ENCODE measurements at regions not wholly inside any gene's neighbourhood (a gene's known extent, or its start where the extent isn't known, plus 50 kb on each side); places are given as distances from the start of the nearest gene placed in this dataset.
A peak's percentile ranks its signal among the peaks of the same experiment; 100 is the strongest.
"Not testable (repeated sequence)": the region's sequence is repeated elsewhere in the genome, so short reads cannot be mapped to it uniquely, and the experiment has no call there.

DNA sequence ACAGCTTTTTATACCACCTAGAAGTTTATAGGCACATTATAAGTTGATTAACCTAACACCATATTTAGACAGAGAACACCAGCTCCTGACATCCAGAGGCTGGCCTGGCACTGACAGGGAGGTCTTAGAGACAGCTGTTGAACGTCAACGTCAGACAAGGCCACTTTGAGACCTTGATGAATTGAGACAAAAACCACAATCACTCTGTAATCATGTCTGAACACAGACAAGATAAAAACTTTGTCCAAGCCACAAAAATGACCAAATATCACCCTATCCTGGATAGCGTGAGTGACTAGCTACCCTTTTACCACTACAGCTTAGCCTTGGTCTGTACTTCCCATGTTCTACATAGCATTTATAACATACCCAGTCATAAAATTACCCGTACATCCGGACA is 403.6 kb upstream of the CHRM3 start:
- DNase-seq, result no peak

DNA sequence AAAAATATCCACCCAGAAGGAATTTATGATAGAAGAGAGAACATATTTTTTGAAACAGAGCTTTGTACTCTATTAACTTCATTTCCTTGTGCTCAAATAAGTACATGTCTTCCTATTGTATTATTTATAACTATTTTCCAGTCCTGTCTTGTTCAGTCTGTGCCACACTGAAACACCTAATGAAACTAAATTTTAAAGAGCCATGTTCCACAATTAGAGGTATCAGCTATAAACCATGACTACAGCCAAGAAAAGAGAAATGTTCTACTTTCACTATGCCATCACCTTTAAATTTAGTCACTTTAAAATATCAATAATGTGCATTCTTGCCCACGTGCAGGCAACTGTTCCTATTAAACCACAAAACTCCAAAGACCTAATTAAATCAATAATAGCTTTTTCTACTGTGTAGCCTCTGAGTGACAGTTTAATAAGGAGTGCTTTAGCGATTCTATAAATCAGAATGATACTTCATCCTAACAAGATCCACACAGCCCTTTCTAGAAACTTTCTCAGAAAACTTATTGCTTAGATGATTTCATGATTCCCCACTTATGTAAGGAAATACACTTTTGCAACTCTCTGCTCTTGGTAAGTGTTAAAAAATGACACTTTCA is 404.9 kb upstream of the CHRM3 start:
- no peak for DNase-seq

DNA sequence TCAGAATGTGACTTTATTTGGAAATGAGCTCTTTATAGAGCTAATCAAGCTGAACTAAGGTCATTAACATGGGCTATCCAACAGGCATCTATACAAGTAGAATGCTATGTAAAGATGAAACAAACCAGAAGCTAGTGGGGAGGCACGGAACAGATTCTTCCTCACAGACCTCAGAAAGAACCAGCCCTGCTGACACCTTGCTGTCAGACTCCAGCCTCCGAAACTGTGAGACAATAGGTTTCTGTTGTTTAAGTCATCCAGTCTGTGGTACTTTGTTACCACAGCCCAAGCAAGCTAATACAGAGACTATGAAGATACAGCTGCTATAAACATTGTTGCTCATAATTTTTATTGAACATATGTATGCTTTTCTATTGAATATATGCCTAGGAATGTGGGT is 406.3 kb upstream of the CHRM3 start:
- DNase-seq, result no peak

DNA sequence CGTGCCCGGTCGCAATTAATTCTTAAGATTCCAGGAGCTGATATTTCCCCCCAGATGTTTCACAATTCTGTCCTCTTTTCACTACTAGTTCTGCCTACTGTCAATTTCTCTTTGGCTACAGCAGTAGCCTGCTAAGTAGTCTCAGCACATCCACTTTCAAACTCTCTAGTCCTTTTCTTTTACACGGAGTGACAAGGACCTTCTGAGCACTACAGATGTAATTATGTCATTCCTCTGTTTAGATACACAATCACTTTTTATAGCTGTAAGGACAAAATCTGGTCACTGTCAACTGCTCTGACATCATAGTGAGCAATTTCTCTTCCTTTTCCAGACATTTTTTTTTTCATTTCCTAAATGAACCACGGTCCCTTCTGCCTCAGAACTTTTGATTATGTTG is 421.7 kb upstream of the CHRM3 start:
- DNase-seq, result no peak

DNA sequence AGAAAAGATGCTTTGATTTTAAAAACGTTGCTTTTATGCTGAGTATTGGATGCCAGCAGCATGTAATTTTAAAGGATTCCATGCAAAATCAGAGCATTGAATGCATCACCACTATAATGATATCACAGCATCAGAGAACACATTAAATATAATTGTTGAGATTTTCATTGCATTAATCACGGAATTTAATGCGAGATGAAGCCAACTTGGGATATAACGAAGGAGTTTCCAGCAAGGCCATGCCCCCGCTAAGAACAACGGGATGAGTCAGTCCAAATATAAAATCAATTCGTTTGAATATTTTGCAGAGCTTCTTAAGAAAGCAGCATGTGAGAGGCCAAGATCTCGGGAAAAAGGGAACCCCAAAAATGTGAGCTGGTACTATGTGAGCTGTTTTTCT is 423.4 kb upstream of the CHRM3 start:
- no peak for DNase-seq

DNA sequence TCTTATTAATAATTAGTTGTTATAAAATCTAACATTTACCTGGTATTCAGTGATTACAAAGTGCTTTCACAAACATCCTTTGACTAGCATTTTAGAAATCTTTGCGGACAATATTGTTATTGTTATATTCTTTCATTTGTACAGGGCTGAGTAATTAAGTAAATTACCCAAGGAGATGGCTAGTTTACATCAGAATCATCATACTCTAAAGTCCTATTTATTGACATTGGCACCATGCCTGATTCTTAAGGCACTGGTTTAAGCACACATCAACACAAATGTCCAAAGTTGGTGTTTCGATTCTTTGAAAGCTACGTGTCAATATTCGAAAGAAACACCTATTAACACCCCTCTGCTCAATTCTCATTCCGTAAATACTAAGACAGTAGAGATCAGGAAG is 424.6 kb upstream of the CHRM3 start:
- DNase-seq, result no peak

DNA sequence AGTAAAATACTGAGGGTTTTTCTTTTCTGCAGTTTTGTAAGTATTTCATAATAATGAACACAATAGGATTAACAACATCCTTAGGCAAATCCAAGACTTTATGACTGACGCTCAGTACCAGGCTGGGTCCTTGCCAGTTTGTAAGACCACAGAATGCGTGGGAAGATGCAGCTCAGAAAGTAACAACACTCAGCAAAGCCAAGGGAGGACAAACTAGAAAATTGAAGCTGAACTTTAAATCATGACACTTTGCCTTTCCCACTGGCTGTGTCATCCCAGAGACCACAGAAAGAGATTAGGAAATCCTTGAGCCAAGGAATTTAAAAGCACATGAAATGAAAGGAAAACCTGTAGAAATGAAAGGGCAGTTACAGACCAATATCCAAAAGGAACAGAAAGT is 426.3 kb upstream of the CHRM3 start:
- no peak for DNase-seq

DNA sequence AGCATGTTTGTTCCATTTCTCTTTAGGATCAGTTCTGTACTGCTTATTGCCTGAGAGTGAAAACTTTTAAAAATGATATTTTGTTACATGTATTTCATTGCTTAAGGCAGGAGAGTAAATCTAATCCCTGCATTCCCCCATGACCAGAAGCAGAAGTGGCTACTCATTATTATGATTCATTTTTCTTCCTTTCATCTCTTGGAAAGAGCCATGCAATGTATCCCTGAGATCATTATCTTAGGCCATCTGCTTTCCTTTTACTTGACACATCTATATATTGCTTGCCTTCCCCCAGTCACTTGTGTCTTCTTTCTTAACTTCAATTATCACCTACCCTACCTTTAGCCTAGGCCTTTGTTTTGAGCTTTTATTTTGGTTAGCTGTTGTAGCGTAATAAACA is 430.4 kb upstream of the CHRM3 start:
- no peak for DNase-seq

DNA sequence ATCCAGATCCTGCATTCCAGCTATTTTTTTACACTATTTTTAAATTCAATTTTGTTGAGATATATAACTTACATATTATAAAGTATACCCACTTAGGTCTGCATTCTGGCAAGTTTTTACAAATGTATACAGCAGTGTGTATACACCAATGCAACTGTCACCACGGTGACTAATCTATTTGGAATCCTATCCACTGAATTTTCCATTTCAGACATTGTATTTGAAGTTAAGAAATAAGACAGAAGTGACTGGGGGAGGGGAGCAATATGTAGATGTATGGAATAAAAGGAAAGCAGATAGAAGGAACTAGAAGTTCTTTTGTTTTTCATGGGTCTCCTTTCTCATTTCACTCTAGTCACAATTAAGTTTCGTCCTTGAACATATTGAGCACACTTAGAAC is 431.5 kb upstream of the CHRM3 start:
- no peak for DNase-seq

DNA sequence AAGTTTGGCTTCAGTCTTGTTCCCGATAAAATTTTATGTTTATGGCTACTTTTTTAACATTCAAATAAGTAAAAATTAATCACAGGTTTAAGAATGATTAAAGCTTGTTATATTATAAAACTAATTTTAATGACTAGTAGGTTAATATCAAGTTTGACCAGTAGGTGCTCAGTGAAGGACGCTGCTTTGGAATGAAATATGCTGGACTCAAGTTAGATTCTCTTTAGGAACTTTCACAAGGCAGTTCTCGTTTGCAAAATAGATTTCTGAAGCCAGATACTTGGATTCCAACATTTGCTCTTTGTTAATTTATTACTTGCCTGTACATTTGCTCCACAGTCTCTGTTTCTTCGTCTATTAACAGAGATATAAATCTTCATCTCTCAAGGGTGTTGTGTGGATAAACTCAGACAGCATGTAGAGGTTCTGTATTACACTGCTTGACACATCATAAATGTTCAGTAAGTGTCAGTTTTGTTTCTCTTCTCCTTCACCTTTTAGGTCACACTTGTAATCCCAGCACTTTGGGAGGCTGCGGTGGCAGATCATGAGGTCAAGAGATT is 432.8 kb upstream of the CHRM3 start:
- DNase-seq, result no peak

DNA sequence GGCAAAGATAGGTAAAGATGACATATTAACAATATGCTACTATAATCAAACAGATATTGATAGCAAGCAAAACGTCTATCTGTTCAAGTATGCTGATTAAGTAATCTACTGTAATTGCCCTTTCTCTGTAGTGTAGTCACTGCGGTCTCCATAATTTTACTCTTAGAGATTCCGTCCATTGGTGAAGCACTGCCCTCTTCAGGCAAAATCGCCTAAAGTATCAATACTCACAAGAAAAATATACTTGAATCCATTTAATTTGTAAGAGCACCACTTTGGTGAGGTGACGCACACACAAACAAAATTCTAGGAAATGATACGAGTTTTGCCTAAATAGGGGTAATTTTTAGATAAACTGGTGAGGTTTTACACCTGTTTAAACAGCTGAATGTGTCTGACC is 434.6 kb upstream of the CHRM3 start:
- peak; percentile 2 for DNase-seq

DNA sequence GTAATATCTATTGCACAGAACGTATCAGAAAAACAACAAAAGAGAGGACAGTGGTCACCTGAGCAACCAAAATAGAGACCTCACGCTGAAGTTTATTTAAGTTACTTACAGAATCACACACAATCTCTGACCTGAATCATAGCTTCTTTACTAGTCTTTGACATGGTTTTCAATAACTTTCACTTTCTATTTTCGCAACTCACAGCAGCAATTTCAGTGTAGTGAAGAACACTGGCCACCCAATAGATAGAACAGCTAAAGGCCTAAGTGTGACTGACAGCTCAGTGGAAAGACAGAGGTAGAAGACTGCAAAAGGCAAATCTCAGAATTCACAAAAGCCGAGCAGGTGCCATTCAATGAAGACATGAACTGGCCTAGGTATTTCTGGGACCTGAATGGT is 435.6 kb upstream of the CHRM3 start:
- no peak for DNase-seq

DNA sequence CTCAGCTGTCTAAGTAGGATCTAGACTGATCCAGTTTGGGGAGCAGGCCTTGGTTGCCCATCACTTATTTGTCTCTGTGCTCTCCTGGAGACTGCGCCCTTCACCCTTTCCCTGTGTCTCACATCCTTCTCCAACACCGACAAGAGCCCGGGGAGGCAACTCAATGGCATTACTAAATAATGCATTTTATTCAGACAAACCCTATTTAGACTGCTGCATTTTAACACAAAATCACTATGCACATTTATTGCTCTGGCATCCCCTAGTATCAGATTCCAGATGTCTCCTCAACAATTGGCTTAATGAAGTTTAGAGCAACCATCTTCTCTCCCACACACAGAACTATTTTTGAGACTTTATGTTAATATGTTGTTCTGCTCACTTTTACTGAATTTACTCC is 436.4 kb upstream of the CHRM3 start:
- DNase-seq, result no peak

DNA sequence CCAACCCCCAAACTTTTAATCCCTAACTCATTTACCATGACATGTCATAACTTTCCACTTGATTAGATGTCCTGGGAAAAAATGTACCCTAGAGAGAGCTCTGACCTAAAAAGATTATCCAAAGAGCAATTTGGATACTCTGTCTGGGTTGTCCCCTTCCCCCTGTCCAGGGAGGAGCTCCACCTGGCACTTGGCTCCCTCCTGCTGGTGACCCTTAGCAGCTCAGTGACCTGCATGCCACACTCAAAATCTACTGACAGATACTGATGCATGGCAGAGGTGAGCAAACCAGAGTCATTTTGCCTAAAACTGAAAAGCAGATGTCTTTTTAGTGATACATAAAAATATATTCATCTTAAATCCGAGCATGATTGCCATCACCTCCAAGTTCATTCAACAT is 442.3 kb upstream of the CHRM3 start:
- DNase-seq, result no peak

DNA sequence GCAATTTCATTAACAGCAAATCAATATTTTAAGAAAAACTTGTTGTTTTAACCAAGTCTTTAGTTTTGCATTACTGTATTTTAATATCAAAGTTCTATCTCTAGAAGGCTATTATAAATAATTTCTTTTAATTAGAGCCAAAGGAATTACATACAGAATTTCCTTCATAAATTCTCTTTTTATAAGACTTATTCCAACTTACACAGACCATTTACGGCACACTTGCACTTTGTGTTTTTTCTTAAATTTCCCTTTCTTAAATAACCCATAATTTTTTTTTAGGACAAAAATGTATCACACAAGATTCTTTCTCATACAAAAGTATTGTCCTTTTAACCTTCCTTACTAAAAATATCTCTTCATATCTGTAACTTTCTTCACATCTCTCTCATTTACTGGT is 458.5 kb upstream of the CHRM3 start:
- DNase-seq, result no peak

DNA sequence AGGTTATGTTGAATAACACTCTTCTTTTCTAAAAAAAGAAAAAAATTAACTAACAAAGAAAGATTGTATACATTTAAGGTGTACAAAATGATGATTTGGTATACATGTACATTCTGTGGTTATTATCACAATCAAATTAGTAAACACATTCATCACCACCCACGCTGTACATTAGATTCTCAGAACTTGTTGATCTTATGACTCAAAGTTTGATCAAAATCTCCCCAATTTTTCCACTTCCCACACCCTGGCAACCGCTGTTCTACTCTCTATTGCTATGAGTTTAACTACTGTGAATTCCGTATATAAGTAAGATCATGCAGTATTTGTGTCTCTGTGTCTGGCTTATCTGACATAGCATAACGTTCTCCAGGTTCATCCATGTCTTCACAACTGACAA is 469.5 kb upstream of the CHRM3 start:
- DNase-seq, result no peak

DNA sequence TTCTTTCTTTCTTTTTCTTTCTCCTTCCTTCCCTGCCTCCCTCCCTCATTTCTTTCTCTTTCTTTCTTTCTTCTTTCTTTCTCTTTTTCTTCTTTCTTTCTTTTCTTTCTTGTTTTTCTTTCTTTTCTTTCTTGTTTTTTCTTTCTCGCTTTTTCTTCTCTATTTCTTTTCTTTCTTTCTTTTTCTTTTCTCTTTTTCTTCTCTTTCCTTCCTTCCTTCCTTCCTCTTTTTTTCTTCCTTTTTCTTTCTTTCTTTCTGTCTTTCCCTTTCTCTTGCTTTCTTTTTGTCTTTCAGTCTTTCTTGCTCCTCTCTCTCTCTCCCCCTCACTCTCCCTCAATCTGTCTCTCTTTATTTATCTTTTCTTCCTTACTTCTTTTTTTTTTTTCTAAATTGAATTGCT is 472.0 kb upstream of the CHRM3 start:
- no peak for DNase-seq

DNA sequence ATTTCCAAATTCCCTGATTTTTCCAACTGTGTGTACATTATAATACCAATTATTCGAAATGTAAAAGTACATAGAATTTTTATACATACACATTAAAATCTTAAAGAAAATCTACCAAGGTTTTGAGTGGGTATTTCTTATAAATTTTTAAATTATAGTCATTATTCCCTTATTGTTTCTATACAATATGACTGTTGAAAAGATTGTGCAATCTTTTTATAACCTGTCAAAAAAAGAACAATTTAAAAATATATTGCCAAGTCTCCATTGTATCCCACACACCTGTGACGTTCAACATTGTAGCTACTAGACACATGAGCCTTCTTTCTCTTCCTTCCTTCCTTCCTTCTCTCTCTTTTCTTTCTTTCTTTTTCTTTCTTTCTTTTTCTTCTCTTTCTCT is 473.2 kb upstream of the CHRM3 start:
- no peak for DNase-seq

DNA sequence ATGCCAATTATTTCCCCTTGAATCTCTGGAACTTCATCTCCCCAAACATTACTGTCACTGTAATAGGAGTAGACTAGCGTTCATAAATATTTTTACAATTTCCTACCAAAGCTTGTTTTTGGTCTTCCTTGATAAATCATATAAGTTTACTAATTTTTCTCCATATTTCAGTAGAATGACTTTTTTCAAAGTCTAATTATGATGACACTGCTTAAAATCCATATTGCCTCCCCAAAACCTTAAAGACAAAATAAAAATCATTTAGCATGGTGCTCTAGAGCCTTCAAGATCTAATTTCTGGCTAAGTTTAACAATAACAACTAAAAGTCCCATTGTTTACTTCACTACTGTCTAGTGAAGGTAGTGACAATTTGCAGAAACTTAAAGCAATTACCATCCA is 474.2 kb upstream of the CHRM3 start:
- DNase-seq, result no peak

DNA sequence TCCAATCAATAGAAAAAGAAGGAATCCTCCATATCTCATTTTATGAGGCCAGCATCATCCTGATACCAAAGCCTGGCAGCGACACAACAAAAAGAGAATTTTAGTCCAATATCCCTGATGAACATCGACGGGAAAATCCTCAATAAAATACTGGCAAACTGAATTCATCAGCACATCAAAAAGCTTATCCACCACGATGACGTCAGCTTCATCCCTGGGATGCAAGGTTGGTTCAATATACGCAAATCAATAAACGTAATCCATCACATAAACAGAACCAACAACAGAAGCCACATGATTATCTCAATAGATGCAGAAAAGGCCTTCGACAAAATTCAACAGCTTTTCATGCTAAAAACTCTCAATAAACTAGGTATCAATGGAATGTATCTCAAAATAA is 483.6 kb upstream of the CHRM3 start:
- not testable (repeated sequence) for DNase-seq

DNA sequence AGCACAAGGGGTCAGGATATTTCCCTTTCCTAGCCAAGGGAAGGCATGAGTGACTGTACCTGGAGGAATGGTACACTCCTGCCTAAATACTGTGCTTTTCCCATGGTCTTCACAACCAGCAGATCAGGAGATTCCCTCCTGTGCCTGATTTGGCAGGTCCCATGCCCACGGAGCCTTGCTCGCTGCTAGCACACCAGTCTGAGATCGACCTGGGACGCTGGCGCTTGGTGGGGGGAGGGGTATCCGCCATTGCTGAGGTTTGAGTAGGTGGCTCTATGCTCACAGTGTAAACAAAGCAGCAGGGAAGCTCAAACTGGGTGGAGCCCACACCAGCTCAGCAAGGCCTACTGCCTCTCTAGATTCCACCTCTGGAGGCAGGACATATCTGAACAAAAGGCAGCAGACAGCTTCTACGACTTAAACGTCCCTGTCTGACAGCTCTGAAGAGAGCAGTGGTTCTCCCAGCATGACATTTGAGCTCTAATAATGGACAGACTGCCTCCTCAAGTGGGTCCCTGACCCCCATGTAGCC is 486.0 kb upstream of the CHRM3 start:
- no peak for DNase-seq

DNA sequence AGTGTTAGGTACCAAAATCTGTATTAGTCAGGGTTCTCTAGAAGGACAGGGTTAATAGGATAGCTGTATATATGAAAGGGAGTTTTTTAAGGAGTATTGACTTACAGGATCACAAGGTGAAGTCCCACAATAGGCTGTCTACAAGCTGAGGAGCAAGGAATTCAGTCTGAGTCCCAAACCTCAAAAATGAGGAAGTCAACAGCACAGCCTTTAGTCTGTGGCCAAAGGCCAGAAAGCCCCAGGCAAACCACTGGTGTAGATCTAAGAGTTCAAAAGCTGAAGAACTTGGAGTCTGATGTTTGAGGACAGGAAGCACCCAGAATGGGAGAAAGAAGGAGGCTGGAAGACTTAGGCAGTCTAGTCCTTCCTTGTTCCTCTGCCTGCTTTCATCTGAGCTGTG is 487.5 kb upstream of the CHRM3 start:
- no peak for DNase-seq

DNA sequence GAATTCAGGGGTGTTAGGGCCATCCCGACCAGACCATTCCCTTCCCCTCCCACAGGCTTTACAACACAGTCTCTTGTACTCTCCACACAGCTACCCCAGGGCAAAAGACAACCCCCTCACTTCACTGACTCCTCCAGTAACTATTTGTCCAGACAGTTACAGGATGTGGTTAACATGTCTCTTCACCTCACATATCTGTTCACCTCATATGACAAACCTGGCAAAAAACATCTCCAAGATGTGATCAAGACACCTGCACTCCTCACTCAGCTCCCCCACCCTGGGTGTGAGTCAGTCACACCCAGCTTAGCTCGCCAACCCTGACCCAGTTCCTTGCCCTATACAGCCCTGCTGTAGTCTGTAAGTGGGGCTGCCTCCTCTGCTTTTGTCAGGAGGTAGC is 490.5 kb upstream of the CHRM3 start:
- no peak for DNase-seq

DNA sequence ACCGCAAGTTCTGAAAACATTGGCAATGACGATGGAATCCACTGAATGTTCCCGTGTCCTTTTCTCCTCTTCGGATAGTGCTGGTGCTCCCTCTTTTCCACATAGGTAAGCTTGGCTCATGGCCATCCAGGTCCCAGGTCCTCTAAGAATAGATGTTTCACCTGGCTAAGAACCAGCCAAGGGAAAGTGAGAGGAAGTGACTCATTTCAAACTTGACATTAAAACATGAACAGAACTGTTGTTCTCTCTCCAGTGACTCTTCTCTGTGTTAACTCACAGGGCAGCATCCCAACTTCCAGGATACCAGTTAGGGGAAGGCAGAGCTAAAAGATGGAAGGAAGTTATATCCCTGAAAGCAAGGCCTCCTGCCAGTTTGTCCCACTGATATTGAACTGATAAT is 493.8 kb upstream of the CHRM3 start:
- no peak for DNase-seq

DNA sequence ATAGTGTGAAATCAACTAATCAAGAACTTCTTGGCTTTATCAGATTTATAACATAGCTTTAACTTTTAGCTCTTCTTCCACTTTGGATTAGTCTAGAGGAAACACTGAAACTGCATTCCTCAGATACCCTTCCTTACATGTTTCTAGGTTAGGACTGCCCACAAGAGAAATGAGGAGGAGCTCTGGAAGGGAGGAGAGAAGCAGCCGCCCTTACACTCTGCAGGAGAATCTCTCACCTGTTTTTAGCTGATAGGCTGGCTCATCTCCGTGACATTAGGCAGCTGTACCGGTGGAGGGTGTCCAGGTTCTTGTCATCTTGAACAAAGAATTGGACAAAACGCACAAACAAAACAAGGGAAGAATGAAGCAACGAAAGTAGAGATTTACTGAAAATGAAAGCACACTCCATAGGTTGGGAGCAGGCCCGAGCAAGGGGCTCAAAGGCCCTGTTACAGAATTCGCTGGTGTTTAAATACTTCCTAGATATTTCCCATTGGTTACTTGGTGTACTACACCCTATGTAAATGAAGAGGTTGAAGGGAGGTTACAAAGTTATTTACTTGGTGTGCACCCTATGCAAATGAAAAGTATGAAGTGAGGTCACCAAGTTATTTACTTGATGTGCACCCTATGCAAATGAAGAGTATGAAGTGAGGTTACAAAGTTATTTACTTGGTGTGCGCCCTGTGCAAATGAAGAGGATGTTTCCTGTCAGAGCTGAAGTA is 524.9 kb upstream of the CHRM3 start:
- no peak for DNase-seq

Measured in NCI-H1092 (cell line).